MCF 10A (cell line): ENCODE measurements at regions not wholly inside any gene's neighbourhood (a gene's known extent, or its start where the extent isn't known, plus 50 kb on each side); places are given as distances from the start of the nearest gene placed in this dataset.

Experiments used
- BruUV-seq: library from RNA; stranded (reverse); fragments of 400-500 nt; replicated peaks from 2 replicates; lab custom pipeline; 2021; lab: Mats Ljungman, UMichigan
- CTCF ChIA-PET: fragments of 300-600 bp; sonication (Branson Sonifier 250); formaldehyde crosslinking; extraction: SDS; loops from one replicate; lab custom pipeline; 2021; ENCODE audit warnings: antibody characterized with exemption, inconsistent platforms; lab: Yijun Ruan, JAX
- POLR2A ChIA-PET: fragments of 300-600, 350-650 bp; sonication (Branson Sonifier 250); formaldehyde crosslinking; extraction: SDS; loops from one replicate; lab custom pipeline; 2020; ENCODE audit warnings: antibody characterized with exemption, inconsistent platforms; lab: Yijun Ruan, JAX
- DNase-seq: peaks from one replicate; pipeline ENCODE4 v3.0.0-alpha.2; 2018; ENCODE audit not compliant: unreplicated experiment
- H3K27ac Mint-ChIP-seq: one replicate; pipeline ENCODE4 v1.8.0; 2022; ENCODE audit warnings: mild to moderate bottlenecking, low read depth, mixed read lengths; ENCODE audit not compliant: unreplicated experiment
- H3K27me3 Mint-ChIP-seq: one replicate; pipeline ENCODE4 v1.8.0; 2022; ENCODE audit warnings: mixed read lengths; ENCODE audit not compliant: insufficient read depth, unreplicated experiment
- H3K36me3 Mint-ChIP-seq: one replicate; pipeline ENCODE4 v1.8.0; 2022; ENCODE audit warnings: mild to moderate bottlenecking, moderate library complexity, mixed read lengths; ENCODE audit not compliant: insufficient read depth, unreplicated experiment
- H3K4me1 Mint-ChIP-seq: one replicate; pipeline ENCODE4 v1.8.0; 2022; ENCODE audit warnings: mixed read lengths; ENCODE audit not compliant: insufficient read depth, unreplicated experiment
- H3K4me3 Mint-ChIP-seq: one replicate; pipeline ENCODE4 v1.8.0; 2022; ENCODE audit warnings: mild to moderate bottlenecking, moderate library complexity, mixed read lengths; ENCODE audit not compliant: unreplicated experiment
- H3K9me3 Mint-ChIP-seq: one replicate; pipeline ENCODE4 v1.8.0; 2022; ENCODE audit warnings: mixed read lengths; ENCODE audit not compliant: unreplicated experiment
- intact Hi-C: fragments of 100-400 bp; cut with micrococcal nuclease; formaldehyde crosslinking; loops from 2 replicates; pipeline ENCODE4 v1.14.1; 2022
- TF ChIP-seq, protein P1 (sequence below): fragments of 200-600 bp; IDR thresholded peaks from one replicate; pipeline ENCODE4 v1.8.0; 2022; ENCODE audit warnings: antibody characterized with exemption, mild to moderate bottlenecking; ENCODE audit not compliant: unreplicated experiment

- H3K27me3 Mint-ChIP-seq = peaks cover 75% of the 10 kb centered on the region
- no peaks in the 10 kb centered on the region for H3K36me3 Mint-ChIP-seq
- H3K4me1 Mint-ChIP-seq = no peaks in the 10 kb centered on the region
- H3K4me3 Mint-ChIP-seq = no peak overlapping the region
- TF ChIP-seq, protein P1, sequence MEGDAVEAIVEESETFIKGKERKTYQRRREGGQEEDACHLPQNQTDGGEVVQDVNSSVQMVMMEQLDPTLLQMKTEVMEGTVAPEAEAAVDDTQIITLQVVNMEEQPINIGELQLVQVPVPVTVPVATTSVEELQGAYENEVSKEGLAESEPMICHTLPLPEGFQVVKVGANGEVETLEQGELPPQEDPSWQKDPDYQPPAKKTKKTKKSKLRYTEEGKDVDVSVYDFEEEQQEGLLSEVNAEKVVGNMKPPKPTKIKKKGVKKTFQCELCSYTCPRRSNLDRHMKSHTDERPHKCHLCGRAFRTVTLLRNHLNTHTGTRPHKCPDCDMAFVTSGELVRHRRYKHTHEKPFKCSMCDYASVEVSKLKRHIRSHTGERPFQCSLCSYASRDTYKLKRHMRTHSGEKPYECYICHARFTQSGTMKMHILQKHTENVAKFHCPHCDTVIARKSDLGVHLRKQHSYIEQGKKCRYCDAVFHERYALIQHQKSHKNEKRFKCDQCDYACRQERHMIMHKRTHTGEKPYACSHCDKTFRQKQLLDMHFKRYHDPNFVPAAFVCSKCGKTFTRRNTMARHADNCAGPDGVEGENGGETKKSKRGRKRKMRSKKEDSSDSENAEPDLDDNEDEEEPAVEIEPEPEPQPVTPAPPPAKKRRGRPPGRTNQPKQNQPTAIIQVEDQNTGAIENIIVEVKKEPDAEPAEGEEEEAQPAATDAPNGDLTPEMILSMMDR = no peak
- BruUV-seq = no TSS peak
- H3K27ac Mint-ChIP-seq = no peak overlapping the region
- POLR2A ChIA-PET = interaction anchor here (0.7 kb wide), 1 partner anchor 131 kb away, joined by 3 read pairs; no protein-coding TSS in a partner anchor
- intact Hi-C loops = no loop called here
- CTCF ChIA-PET = no interaction called here
- no peak for DNase-seq
- H3K9me3 Mint-ChIP-seq = no peaks in the 10 kb centered on the region
These were observed 103.9 kb downstream of the TTLL2 start for GRCh38 chr6:167428664-167429333.

DNA sequence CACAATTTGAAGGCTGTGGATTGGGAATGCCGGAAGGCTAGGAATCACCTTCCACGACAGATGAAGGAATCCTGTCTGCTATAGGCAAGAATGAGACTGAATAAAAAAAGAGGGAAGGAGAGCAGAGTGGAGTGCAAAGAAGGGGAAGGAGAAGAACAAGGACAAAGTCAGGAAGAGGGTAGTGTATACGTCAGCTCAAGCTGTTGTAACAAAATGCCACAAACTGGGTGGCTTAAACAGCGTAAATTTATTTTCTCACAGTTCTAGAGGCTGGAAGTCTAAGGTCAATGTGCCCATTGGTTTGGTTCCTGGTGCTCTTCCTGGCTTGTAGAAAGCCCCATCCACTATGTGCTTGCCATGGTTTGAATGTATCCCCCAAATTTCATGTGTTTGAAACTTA, 104.5 kb downstream of the TTLL2 start:
- POLR2A ChIA-PET = interaction anchor here (0.7 kb wide), 1 partner anchor 131 kb away, joined by 3 read pairs; no protein-coding TSS in a partner anchor
- intact Hi-C loops = no loop called here
- peaks cover 75% of the 10 kb centered on the region for H3K27me3 Mint-ChIP-seq
- no peaks in the 10 kb centered on the region for H3K9me3 Mint-ChIP-seq
- no peak overlapping the region for H3K27ac Mint-ChIP-seq
- CTCF ChIA-PET = no interaction called here
- no peak for DNase-seq
- TF ChIP-seq, protein P1 = no peak
- H3K36me3 Mint-ChIP-seq = no peaks in the 10 kb centered on the region
- no peaks in the 10 kb centered on the region for H3K4me1 Mint-ChIP-seq
- no TSS peak for BruUV-seq
- H3K4me3 Mint-ChIP-seq = no peak overlapping the region

- TF ChIP-seq, protein P1 = no peak
- H3K36me3 Mint-ChIP-seq = no peaks in the 10 kb centered on the region
- H3K27me3 Mint-ChIP-seq = peaks cover 48% of the 10 kb centered on the region
- DNase-seq = no peak
- H3K4me1 Mint-ChIP-seq = no peaks in the 10 kb centered on the region
- no peak overlapping the region for H3K27ac Mint-ChIP-seq
- intact Hi-C loops = no loop called here
- POLR2A ChIA-PET = no interaction called here
- CTCF ChIA-PET = no interaction called here
- BruUV-seq = no TSS peak
- no peaks in the 10 kb centered on the region for H3K9me3 Mint-ChIP-seq
- no peak overlapping the region for H3K4me3 Mint-ChIP-seq
These were observed 110.4 kb downstream of the TTLL2 start for GRCh38 chr6:167435209-167435728.

DNA sequence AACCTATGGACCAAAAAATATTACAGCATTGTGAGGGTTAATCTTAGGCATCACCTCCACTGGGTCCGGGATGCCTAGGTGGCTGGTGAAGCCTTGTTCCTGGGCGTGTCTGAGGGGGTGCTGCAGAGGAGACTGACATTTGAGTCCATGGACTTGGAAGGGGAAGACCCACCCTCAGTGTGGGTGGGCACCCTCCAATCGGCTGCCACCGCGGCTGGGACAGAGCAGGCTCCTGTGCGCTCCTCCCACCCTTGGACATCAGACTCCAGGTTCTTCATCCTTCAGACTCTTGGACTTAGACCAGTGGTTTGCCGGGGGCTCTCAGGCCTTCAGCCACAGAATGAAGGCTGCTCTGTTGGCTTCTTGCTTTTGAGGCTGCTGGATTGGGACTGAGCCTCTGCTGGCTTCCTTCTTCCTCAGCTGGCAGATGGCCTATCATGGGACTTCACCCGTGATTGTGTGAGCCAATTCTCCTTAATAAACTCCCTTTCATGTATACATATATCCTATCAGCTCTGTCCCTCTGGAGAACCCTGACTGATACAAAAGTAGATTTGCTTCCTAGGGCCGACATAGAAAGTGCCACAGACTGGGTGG, 113.1 kb downstream of the TTLL2 start:
- no peak for DNase-seq
- H3K4me3 Mint-ChIP-seq = no peak overlapping the region
- intact Hi-C loops = no loop called here
- no peaks in the 10 kb centered on the region for H3K9me3 Mint-ChIP-seq
- no peaks in the 10 kb centered on the region for H3K4me1 Mint-ChIP-seq
- BruUV-seq = no TSS peak
- peaks cover 39% of the 10 kb centered on the region for H3K27me3 Mint-ChIP-seq
- no peaks in the 10 kb centered on the region for H3K36me3 Mint-ChIP-seq
- ChIA-PET CTCF (no interaction called here), POLR2A (interaction anchor here (0.6 kb wide), 1 partner anchor 42 kb away, joined by 3 read pairs; no protein-coding TSS in a partner anchor)
- TF ChIP-seq, protein P1 = no peak
- H3K27ac Mint-ChIP-seq = no peak overlapping the region
